Endometrium (tissue), 2 donors: ENCODE measurements at regions not wholly inside any gene's neighbourhood (a gene's known extent, or its start where the extent isn't known, plus 50 kb on each side); places are given as distances from the start of the nearest gene placed in this dataset.

Experiments used
- FAIRE-seq: peaks from 2 replicates; lab custom pipeline; 2012; peaks lifted over from hg19 to GRCh38; lab: Jason Lieb, UNC
- donor health status: control.
- donor health status: control.

- no peak for FAIRE-seq
Observed at GRCh38 chr11:36870361-36870760, 272.3 kb upstream of the RAG2 start.

GRCh38 chr11:36868380-36868779 is 270.3 kb upstream of the RAG2 start:
- no peak for FAIRE-seq

DNA sequence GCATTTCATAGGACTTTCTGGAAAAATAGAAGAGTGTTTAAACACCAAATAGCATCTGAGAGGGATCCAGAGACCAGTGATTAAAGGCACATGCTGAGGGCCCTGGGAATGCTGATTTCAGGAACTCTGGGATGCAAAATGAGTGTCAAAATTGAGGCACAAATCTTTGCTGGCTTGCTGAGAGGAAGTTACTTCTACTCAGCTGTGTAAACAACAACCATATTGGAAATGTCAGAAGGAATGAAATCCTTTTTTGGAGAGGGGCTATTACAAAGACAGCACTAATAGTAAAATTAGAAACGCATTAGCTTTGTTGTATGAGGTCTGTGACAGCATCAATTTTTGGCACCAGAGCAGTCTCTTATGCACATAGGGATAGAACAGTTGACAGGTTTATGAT is 267.8 kb upstream of the RAG2 start:
- no peak for FAIRE-seq

DNA sequence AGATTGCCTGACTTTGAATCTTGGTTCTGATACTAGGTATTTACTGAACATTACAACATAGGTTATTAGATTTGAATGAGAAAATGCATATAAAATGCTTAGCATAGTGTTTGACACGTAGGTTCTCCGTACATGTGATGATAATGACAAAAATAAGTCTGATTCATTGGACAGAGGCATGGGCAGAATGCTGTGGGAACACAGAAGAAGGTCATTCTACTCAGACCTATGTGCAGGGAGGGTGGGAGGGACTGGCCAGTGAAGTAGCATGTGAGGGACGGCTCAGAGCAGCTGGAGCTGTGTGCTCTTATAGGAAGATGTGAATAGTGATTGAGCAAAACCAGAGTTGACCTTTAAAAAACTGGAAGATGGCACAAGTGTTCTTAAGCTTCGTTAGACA is 256.8 kb upstream of the RAG2 start:
- FAIRE-seq, result no peak

DNA sequence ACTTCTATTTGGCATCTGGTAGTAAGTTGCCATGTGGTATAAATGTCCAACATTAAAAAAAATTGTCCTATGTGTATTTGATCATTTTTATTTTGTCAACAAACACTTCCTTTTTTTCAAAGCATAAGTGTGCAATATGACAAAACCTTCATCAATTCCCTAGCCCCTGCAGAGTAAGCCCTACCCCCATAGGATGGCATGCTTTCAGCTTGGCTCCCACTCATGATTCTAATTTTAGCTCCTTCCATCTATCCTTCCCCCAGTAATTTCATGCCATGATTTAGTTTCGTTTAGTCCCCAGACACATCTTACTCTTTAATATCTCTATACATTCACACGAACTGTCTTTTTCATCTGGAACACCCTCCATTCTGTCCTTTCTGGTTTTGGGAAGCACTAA is 250.6 kb upstream of the RAG2 start:
- FAIRE-seq, result no peak

GRCh38 chr11:36840378-36840777 is 242.3 kb upstream of the RAG2 start:
- FAIRE-seq, result no peak

- no peak for FAIRE-seq
Observed at GRCh38 chr11:36837831-36838437, 239.9 kb upstream of the RAG2 start.

- FAIRE-seq, result no peak
Observed at GRCh38 chr11:36825251-36825650, 227.2 kb upstream of the RAG2 start.

DNA sequence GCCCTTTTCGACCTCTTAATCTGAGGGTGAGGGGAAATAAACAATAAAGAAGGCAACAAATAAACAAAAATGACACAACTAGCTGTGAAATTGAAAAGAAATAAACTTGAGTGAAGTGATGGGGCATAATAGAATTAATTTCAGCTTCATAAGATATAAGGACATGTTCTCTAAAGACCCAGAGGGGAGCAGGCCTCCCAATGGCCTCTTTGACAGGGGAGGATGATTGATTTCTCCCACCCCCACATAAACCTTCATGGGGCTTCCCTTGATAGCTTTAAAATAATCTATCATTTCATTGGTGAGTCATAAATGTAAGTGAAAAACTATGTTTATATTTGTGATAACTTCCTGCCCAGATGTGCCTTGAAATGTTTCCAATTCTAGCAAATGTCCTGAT is 226.3 kb upstream of the RAG2 start:
- FAIRE-seq, result no peak

GRCh38 chr11:36822829-36823228 is 224.8 kb upstream of the RAG2 start:
- FAIRE-seq, result no peak

DNA sequence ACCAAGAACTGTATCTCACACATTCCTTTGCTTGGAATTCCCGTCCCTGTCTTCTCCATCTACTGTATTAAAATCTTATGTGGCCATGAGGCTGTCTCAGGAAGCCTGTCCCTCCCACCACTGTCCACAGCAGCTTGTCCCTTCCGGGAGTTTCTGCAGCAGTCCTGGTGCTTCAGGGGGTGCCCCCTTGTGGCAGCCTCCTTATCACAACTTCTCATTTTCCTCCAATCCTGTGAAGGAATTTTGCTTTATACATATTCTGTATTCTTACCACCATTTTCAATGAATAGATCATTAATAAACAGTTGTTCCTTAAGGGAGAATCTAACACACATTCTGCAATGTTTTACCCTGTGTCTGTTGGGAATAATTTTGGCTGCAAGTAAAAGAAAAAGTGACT is 220.4 kb upstream of the RAG2 start:
- FAIRE-seq, result no peak

DNA sequence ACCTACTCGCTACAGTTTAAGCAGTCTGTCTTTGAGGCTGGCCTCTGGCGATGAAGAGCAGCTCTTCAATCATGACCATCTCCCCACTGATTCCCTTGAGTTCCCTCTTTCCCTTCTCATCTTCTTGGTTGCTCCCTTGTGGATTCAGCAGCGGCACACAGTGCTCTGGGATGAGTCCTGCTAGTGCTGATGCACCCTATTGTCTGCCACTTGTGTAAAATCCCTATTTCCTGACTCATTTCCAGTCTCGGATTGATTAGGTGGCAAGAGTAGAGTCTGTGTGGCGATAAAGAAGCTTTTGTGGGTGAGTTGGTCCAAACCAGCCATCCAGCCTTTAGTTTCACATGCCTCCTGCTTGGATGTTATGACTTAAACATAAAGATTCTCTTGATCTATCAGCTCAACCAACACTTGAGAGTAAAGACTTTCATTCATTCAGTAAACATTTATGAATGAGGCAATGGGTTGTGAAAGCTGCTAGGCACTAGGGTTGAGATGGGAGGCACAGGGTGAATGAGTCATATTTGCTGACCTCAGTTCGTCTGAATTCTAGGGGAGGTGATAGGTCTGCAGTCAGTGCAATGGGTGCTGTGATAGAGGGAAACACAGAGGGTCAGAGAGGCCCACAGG is 219.4 kb upstream of the RAG2 start:
- no peak for FAIRE-seq

DNA sequence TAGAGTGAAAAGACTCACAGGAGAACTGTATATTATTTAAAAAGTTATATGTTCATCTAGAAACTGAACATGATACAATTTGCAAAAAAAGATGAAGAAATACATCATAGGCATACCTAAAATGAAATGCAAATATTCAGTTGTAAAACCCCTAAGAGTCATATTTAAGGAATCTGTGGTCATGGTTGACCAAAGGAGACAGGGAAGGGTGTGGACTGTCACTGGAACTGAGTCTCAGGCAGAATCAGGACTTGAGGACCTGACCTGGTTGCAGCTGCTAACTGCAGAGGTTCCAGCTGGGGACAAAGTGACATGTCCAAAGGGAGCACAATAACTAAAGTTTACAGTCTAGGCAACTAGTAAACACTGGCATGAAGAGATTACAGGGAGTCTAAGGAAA is 211.3 kb upstream of the RAG2 start:
- no peak for FAIRE-seq

GRCh38 chr11:36807871-36808270 is 209.8 kb upstream of the RAG2 start:
- no peak for FAIRE-seq

DNA sequence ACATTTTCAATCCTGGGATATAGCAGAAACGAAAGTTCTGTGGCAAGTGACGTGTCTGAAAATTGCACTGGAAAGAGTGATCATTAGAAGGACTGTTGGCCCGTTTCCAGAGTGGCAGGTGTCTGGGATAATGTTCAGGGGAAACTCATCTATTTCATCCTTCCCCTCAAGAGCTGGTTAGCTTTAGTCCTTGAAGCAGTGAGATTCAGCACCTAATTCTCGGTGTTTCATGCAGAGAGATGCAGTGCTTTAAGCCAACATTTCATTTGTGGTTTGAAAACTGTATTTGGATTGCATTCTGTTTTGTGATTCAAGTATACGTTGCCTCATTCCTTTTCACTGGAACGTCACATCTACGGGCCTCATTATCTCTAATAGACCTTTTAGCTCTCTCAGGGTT is 205.0 kb upstream of the RAG2 start:
- FAIRE-seq, result no peak

DNA sequence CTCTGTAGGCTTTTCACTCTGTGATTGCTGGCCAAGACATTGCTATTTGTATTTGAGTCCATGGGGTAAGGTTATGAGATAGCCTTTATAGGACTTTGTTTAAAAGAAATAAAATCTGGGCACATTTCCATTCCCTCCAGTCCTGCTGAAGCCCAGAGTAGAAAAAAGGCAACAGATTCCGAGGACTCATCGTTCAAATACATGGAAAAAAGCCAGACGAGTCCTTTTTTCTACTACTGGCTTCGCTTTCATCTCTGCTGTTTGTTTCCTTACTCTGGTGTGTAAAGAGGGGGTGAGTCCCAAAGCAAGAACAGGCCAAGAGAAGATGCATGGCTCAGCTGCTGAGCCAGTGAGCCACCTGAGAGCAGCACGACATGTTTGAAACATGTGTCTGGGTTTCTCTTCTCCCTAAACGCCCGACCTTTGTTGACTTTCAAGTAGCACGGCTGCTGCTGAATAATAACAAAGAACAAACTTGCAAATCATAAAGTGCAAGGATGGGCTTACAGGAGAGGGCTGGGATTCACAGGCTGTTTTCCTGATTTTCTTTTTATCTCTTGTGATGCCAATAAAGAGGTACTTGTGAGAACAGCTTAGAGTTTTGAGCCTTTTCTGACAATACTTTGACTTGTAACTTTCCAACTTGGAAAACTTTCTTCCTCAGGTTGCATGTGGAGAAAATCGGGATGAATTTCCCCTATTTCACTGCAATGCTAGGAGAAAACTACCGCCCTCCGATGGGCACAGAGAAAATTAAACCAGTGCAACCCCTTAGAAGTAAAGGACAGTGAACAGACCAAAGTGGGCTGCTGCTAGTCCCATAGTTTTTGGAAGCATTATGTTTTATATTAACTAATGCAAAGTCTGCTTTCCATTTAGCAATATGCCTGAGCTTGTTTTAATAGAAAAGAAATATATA is 195.2 kb upstream of the RAG2 start:
- FAIRE-seq, result no peak

GRCh38 chr11:36791957-36792356 is 193.9 kb upstream of the RAG2 start:
- no peak for FAIRE-seq

DNA sequence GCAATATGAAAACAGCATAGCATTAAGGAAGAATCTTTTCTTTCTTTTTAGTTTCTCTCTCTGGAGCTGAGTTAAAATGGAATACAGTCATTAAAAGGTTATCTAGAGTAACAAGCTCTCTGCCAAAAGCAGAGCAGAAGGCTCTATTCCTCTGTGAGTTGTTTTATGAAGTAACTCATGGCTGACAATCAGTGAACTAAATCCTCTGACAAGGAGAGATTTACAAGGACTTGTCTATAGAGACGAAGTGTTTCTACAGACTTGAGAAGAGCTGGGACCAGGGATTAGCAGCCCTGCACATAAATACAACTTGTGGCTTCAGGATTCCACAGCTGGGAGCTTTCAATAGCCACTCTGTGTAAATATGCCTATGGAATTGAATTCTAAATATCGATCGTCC is 192.5 kb upstream of the RAG2 start:
- no peak for FAIRE-seq

DNA sequence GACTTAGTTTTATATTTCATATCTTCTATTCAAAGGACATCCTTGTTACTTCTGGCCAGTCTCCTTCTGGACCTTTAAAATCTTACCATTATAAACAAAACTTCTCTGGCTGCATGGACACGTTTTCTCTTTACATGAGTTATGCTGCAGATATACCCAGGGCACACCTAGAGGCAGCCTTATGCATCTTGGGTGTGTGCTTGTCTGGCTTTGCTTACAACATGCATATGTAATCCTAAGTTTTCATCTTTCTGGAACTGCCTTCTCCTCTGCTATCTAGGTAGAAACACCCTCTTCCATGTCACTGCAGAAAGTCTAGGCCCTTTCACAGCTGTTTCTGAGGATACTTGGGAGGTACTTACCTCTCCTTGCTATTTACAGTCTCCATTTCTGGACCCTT is 185.8 kb upstream of the RAG2 start:
- no peak for FAIRE-seq

DNA sequence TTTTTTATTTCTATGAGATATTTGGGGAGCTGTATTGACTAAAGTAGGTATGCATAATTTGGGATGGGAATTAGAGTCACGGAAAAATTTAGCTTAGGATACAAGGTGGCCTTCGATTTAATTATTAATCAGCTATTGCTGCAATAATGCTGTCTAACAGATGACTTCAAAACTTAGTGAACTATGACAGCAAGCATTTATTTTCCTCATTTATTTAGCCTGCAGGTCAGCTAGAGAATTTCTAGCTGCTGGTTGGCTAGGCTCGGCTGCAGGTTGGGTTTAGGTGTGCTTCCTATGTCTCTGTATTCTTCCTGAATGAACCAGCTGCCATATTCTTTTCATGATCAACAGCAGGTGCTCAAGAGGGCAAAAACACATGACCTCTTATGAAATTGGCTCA is 181.8 kb upstream of the RAG2 start:
- FAIRE-seq, result no peak

DNA sequence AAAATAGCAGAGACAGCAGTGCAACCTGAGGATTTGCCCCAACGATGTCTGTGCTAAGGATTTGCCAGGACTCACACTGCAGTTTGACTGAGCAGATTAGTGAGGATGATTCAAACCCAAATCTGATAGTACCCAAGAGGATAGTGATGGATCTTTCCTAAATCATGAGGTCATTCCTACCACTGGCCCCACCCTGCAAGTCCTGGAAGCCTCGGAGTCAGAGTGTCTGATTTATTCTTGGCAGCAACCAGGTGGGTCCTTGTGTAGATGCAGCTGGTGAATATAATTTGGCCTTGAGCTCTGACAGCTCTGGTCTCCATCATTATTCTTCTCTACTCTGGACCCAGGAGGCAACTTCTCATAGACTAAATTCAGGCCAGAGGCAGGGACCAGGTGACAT is 179.3 kb upstream of the RAG2 start:
- no peak for FAIRE-seq

GRCh38 chr11:36775756-36776155 is 177.7 kb upstream of the RAG2 start:
- no peak for FAIRE-seq

- FAIRE-seq, result no peak
Observed at GRCh38 chr11:36775130-36775529, 177.1 kb upstream of the RAG2 start.
